Mesothelial cell of epicardium (in vitro differentiated cells): ENCODE measurements at regions not wholly inside any gene's neighbourhood (a gene's known extent, or its start where the extent isn't known, plus 50 kb on each side); places are given as distances from the start of the nearest gene placed in this dataset.

Experiments used
- DNase-seq, 2 experiments: peaks; one replicate each; pipeline ENCODE4 v3.0.0; 2021; ENCODE audit warnings: low spot score in 2 of 2; ENCODE audit not compliant: unreplicated experiment in 2 of 2
- H3K27ac Mint-ChIP-seq: 2 replicates; pipeline ENCODE4 v1.8.0; 2021; ENCODE audit warnings: mixed read lengths
- H3K27me3 Mint-ChIP-seq: 2 replicates; pipeline ENCODE4 v1.8.0; 2021; ENCODE audit warnings: low read depth, mixed read lengths
- H3K36me3 Mint-ChIP-seq: 2 replicates; pipeline ENCODE4 v1.8.0; 2021; ENCODE audit warnings: mixed read lengths
- H3K4me1 Mint-ChIP-seq: 2 replicates; pipeline ENCODE4 v1.8.0; 2021; ENCODE audit warnings: mixed read lengths
- H3K4me3 Mint-ChIP-seq: 2 replicates; pipeline ENCODE4 v1.8.0; 2021; ENCODE audit warnings: mild to moderate bottlenecking, moderate library complexity, mixed read lengths
- H3K9me3 Mint-ChIP-seq: 2 replicates; pipeline ENCODE4 v1.8.0; 2021; ENCODE audit warnings: mixed read lengths
- TF ChIP-seq, protein P1 (sequence below): fragments of 200-600 bp; sonication (generic); IDR thresholded peaks from one replicate; pipeline ENCODE4 v1.5.0; 2021; ENCODE audit warnings: antibody characterized with exemption; ENCODE audit not compliant: unreplicated experiment

- no peak for DNase-seq
Observed at GRCh38 chr1:190046231-190046630, 431.4 kb downstream of the BRINP3 start.

More at GRCh38 chr1:190046231-190046630, 431.4 kb downstream of the BRINP3 start:
- no peak overlapping the region for H3K27ac Mint-ChIP-seq
- no peaks in the 10 kb centered on the region for H3K27me3 Mint-ChIP-seq
- H3K4me1 Mint-ChIP-seq: no peaks in the 10 kb centered on the region
- H3K9me3 Mint-ChIP-seq: peaks cover 13% of the 10 kb centered on the region
- TF ChIP-seq, protein P1, sequence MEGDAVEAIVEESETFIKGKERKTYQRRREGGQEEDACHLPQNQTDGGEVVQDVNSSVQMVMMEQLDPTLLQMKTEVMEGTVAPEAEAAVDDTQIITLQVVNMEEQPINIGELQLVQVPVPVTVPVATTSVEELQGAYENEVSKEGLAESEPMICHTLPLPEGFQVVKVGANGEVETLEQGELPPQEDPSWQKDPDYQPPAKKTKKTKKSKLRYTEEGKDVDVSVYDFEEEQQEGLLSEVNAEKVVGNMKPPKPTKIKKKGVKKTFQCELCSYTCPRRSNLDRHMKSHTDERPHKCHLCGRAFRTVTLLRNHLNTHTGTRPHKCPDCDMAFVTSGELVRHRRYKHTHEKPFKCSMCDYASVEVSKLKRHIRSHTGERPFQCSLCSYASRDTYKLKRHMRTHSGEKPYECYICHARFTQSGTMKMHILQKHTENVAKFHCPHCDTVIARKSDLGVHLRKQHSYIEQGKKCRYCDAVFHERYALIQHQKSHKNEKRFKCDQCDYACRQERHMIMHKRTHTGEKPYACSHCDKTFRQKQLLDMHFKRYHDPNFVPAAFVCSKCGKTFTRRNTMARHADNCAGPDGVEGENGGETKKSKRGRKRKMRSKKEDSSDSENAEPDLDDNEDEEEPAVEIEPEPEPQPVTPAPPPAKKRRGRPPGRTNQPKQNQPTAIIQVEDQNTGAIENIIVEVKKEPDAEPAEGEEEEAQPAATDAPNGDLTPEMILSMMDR: no peak
- no peak overlapping the region for H3K4me3 Mint-ChIP-seq
- H3K36me3 Mint-ChIP-seq: no peaks in the 10 kb centered on the region
